ENCODE measurements at regions not wholly inside any gene's neighbourhood (a gene's known extent, or its start where the extent isn't known, plus 50 kb on each side); places are given as distances from the start of the nearest gene placed in this dataset.

- TF ChIP-seq CTCF (IDR thresholded peaks at IDR 0.05) (no peak), TCF7L2 (IDR thresholded peaks at IDR 0.05; ENCODE audit: low read depth, low read length) (no peak)
These were observed 108.1 kb upstream of the FBN2 start for GRCh38 chr5:128646176-128646575.
